NCI-H2227 treated with DMSO at 0.1 percent for 48 hours (cell line): ENCODE measurements at regions not wholly inside any gene's neighbourhood (a gene's known extent, or its start where the extent isn't known, plus 50 kb on each side); places are given as distances from the start of the nearest gene placed in this dataset.

Source experiments
- DNase-seq: peaks from one replicate; lab custom pipeline; 2025; lab: John Stamatoyannopoulos, UW

- DNase-seq: no peak
These were observed 112.1 kb upstream of the CDK1 start for GRCh38 chr10:60666221-60666620.

- no peak for DNase-seq
These were observed 113.4 kb upstream of the CDK1 start for GRCh38 chr10:60664859-60665258.

- DNase-seq: peak; percentile 11
These were observed 114.4 kb upstream of the CDK1 start for GRCh38 chr10:60663850-60664249.

DNA sequence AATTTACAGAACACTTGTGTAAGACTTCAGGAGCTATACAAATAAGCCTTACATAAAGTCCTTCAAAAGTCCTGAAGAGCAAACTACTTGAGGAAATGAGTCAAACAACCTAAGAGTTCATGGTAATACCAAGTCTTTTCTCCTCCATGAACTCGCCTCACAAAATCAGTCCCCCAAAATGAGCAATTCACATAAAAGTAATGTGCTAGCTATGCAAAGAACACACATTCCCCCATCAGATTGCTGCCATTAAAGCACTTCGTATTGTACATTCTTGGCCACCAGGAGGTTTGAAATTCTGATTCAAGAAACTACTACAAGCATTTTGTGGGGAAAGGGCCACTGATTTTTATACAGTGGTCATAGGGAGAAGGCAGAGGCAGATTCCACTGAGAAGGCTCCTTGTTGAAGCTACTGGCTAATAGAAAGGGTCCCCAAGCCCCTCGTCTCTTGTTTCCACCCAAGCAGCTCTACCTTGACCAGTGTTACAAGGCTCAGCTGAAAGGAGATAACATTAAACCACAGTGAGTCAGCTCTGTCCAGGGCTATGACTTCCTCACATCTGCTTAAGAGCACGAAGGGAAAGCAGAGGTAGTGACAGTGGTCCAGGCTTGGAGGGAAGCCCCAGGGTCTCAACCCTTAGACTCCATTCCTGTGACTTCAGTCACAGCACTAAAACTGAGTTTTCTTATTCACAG lies 115.2 kb upstream of the CDK1 start:
- DNase-seq: no peak

GRCh38 chr10:60661637-60662036 lies 116.6 kb upstream of the CDK1 start:
- no peak for DNase-seq

- DNase-seq: no peak
These were observed 117.7 kb upstream of the CDK1 start for GRCh38 chr10:60660625-60661024.

- DNase-seq: no peak
These were observed 123.3 kb upstream of the CDK1 start for GRCh38 chr10:60654813-60655464.

- DNase-seq: no peak
These were observed 125.7 kb upstream of the CDK1 start for GRCh38 chr10:60652628-60653027.

- DNase-seq: no peak
These were observed 127.9 kb upstream of the CDK1 start for GRCh38 chr10:60650378-60650800.

DNA sequence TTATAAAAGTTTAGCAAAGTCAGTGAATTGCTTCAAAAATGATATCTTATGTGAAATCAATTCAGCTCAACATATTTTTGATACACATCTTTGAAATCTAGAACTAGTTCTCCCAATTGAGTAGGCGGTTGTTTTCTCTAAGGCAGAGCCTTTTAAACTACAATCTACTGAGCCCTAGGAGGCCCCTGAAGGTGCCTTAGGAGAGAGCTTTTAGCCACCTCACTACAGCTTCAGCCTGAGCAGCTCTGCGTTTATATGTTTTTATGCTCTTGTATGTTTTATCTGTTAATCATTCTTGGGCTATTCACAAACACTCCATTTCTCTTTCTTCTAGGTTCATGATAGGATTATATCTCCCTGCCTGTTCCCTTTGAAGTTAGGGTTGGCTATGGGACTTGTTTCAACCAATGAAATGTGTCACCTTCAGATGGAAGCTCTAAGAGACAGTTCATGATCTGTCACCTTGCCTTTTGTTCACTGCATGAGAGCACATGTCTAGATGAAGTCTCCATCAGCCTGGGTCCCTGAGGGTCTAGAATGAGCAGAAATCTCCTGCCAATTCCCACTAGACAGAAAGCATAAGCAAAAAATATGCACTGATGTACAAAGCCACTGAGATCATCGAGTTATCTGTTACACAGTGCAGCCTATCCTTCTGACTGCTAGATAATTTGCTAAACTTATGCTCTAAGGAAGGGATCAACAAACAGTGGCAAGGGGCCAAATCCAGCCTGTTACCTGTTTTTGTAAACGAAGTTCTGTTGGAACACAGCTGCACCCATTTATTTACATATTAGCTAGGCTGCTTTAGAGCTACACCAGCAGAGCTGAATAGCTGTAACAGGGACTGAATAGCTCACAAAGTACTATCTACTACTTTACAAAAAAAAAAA lies 128.5 kb upstream of the CDK1 start:
- no peak for DNase-seq

DNA sequence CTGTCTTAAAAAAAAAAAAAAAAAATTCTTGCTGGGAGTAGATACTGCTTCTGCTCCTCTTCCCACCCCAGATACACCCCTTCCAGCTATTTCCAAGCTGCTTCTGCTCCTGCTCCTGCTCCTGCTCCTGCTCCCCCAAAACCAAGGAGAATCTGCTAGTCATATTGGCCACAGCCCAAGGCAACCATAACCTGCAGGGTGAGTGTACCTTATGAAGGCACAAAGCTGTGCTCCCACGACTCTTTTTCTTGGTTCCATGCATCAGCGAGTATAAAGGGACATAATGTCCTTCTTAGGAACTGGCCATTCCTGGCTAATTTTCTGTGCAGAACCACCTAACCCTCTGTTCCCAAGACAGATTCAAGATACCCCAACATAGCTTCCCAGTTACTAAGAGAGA lies 129.5 kb upstream of the CDK1 start:
- DNase-seq: no peak

GRCh38 chr10:60646966-60647796 lies 131.1 kb upstream of the CDK1 start:
- DNase-seq: peak; percentile 29

GRCh38 chr10:60645980-60646379 lies 132.3 kb upstream of the CDK1 start:
- DNase-seq: peak; percentile 49

- peak; percentile 75 for DNase-seq
These were observed 133.7 kb upstream of the CDK1 start for GRCh38 chr10:60644436-60645130.

DNA sequence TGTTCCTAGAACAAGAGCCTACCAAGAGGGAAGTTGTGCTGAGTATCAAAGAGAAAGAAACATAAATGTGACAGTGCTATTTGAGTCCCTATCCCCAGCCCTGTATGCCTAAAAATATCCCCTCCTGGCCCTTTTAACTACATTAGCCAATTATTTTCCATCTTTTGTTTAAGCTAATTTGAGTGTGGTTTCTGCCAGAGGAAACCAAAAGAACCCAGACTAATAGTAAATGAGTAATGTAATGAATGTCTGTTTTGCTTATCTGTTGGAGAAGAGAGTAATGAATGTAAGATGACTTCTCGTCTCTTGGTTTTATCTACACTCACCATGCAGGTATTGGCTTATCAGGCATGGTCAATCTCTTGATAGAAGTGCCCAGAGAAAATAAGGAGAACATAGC lies 134.4 kb upstream of the CDK1 start:
- DNase-seq: no peak

- DNase-seq: peak; percentile 35
These were observed 148.9 kb upstream of the CDK1 start for GRCh38 chr10:60629332-60629731.

DNA sequence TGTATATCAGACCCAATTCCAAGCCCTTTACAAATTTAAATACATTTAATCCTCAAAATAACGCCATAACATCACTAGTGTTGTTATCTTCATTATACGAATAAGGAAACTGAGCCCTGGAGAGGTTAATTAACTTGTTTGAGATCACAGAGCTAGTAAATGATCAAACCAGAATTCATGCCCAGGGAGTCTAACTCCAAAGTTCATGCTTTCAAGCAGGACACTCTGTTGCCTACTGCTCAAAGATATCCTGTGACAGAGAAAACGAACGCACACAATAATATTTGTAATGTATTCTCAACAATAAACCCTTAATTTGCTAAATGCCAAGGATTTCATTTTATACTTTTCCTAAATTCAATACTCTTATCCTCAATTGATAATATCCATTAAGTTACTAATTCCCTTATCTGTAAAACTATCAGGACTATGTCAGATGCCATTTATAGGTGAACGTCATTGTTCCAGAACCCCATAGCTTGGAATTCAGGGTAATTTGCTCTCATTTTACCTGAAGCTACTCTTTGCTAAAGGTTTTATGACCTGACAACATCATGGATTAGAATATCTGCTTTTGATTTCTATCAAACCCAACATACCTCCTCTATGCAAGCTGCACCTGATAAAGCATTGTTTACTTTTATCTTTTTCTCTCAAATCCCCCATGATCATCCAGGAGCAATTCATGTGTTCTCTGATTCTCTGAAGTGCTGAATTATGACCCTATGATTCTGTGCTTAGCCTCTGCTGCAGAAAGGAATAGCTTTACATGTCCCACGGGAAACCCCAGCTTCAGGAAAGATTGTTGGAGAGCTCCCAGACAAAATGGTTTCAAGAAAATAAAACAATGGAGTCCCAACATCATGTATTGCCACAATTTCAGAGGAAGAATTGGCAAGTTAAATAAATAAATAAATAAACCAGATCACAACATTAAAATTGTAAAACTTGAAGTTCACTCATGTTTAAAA lies 150.2 kb upstream of the CDK1 start:
- DNase-seq: no peak

- DNase-seq: no peak
These were observed 152.2 kb upstream of the CDK1 start for GRCh38 chr10:60626037-60626436.

- DNase-seq: no peak
These were observed 154.7 kb upstream of the CDK1 start for GRCh38 chr10:60623627-60624026.

GRCh38 chr10:60621018-60621417 lies 157.3 kb upstream of the CDK1 start:
- no peak for DNase-seq
